ENCODE measurements at regions not wholly inside any gene's neighbourhood (a gene's known extent, or its start where the extent isn't known, plus 50 kb on each side); places are given as distances from the start of the nearest gene placed in this dataset.

GRCh38 chr9:109975574-109976295 is 195.7 kb downstream of the PALM2AKAP2 start:
- TF ChIP-seq POLR2A (IDR thresholded peaks at IDR 0.05) (no peak), POLR2AphosphoS5 (IDR thresholded peaks at IDR 0.05) (no peak), CTCF (IDR thresholded peaks at IDR 0.05) (no peak)
